ENCODE measurements at regions not wholly inside any gene's neighbourhood (a gene's known extent, or its start where the extent isn't known, plus 50 kb on each side); places are given as distances from the start of the nearest gene placed in this dataset.

DNA sequence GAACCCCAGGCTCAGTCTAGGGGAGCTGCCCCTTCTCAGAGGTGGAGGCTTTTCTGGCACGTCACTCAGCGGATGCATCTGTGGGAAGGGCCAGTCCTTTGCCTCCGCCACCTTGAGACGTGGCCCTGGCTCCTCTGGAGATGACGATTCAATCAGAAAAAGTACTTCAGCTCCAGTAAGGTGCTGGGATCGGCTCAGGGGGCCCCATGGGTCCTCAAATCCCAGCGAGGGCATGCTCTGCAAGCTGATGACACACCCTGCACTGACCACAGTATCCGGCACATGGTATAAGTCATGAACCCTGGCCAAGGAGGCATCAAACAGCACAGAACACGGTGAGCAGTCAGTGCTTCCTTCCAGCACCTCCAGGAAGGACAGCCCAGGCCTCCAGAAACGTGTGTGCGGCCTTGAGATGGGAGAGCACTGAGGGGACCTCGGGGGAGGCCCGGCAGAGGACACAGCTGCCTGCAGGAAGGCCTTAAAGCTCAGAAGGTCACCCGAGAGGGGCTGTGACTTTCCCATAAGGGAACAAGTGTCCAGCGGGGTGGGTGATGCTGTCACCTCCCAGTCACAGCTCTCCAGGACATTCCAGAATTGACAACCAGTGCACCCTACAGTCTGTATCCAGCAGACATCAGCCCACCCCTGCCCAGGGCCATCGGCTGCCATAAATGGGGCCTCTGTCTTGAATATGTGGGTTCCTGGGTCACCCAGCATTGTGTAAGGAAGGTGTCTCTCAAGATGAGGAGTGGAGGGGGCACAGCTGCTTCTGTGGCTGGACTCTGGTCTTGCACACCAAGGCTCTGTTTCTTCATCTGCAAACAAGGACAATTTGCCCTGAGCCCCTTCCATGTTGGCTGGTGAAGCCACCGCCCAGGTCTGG, 205.8 kb downstream of the NDUFA10 start:
- FAIRE-seq (no peak), ATAC-seq (no peak), DNase-seq (ENCODE audit: extremely low read depth in 1 of 4, low spot score in 3 of 4) (no peak)
- Histone ChIP-seq H3K9me3 (replicated peaks; ENCODE audit: control insufficient read depth, insufficient read depth, low read depth, low read length) (no peaks in the 10 kb centered on the region), H3K79me2 (ENCODE audit: control insufficient read depth, insufficient read depth, low read length) (no peaks in the 10 kb centered on the region), H4K20me1 (replicated peaks; ENCODE audit: control insufficient read depth, insufficient read depth, low read length) (no peaks in the 10 kb centered on the region), H2AFZ (ENCODE audit: low read depth, low read length) (no peak overlapping the region), H3K27me3 (ENCODE audit: control insufficient read depth in 2 of 2, insufficient read depth in 2 of 2, low read length in 2 of 2) (peaks cover 0 to 58% of the 10 kb centered on the region in 2 experiments; a peak in 3 of 5 replicates), H3K36me3 (ENCODE audit: control insufficient read depth, insufficient read depth, low read length) (no peaks in the 10 kb centered on the region), H3K4me3 (no peak overlapping the region), H3K9me1 (ENCODE audit: control insufficient read depth, insufficient read depth, low read length) (no peaks in the 10 kb centered on the region), H3K4me2 (ENCODE audit: insufficient read depth, low read length) (no peak overlapping the region), H3K27ac (ENCODE audit: extremely low read depth, low read depth, low read length) (no peak overlapping the region), H3K4me1 (replicated peaks in 1 of 2; ENCODE audit: control insufficient read depth in 2 of 2, insufficient read depth in 2 of 2, low read length in 2 of 2) (peaks cover 0 to 3% of the 10 kb centered on the region in 2 experiments; a peak in 3 of 5 replicates), H3K9ac (ENCODE audit: insufficient read depth in 1 of 2, low read depth in 2 of 2, low read length in 2 of 2) (no peak overlapping the region)
- intact Hi-C loops (cut with micrococcal nuclease): no loop called here
- ChIA-PET CTCF (ENCODE audit: low intra/inter-chr PET ratio) (no interaction called here), POLR2A (no interaction called here)
- 2% methylated on average over 17 of the region's 17 CpGs for WGBS (ENCODE audit: insufficient coverage, low coverage, missing lambda C conversion rate)
- BruUV-seq (replicated peaks): no TSS peak
- in situ Hi-C loops (cut with MboI): no loop called here
- TF ChIP-seq, protein P1, sequence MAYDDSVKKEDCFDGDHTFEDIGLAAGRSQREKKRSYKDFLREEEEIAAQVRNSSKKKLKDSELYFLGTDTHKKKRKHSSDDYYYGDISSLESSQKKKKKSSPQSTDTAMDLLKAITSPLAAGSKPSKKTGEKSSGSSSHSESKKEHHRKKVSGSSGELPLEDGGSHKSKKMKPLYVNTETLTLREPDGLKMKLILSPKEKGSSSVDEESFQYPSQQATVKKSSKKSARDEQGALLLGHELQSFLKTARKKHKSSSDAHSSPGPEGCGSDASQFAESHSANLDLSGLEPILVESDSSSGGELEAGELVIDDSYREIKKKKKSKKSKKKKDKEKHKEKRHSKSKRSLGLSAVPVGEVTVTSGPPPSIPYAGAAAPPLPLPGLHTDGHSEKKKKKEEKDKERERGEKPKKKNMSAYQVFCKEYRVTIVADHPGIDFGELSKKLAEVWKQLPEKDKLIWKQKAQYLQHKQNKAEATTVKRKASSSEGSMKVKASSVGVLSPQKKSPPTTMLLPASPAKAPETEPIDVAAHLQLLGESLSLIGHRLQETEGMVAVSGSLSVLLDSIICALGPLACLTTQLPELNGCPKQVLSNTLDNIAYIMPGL (CRISPR knock-in tag; IDR thresholded peaks at IDR 0.05): no peak
- TF ChIP-seq RBM39 (optimal IDR thresholded peaks at IDR 0.05; ENCODE audit: low read depth, low read length) (no peak), CEBPG (CRISPR knock-in tag; IDR thresholded peaks at IDR 0.05) (no peak), CEBPG (tag; conservative IDR thresholded peaks at IDR 0.05 in 1 of 2, IDR thresholded peaks at IDR 0.05 in 1 of 2) (no peak), MEIS2 (IDR thresholded peaks at IDR 0.05; ENCODE audit: partially characterized antibody) (no peak), JUND (IDR thresholded peaks at IDR 0.05; ENCODE audit: borderline replicate concordance, low read depth, low read length) (no peak), JUND (tag; IDR thresholded peaks at IDR 0.05; ENCODE audit: borderline replicate concordance, low read depth, low read length) (no peak), DIDO1 (tag; IDR thresholded peaks at IDR 0.05; ENCODE audit: low read depth) (no peak), SMARCA5 (IDR thresholded peaks at IDR 0.05) (no peak), WHSC1 (IDR thresholded peaks at IDR 0.05; ENCODE audit: low read length) (no peak), PTBP1 (IDR thresholded peaks at IDR 0.05; ENCODE audit: low read depth, low read length) (no peak), HDAC8 (tag; IDR thresholded peaks at IDR 0.05) (no peak), ZNF644 (tag; IDR thresholded peaks at IDR 0.05; ENCODE audit: low read depth) (no peak), ZEB2 (IDR thresholded peaks at IDR 0.05) (no peak)
- TF ChIP-seq, protein P2, sequence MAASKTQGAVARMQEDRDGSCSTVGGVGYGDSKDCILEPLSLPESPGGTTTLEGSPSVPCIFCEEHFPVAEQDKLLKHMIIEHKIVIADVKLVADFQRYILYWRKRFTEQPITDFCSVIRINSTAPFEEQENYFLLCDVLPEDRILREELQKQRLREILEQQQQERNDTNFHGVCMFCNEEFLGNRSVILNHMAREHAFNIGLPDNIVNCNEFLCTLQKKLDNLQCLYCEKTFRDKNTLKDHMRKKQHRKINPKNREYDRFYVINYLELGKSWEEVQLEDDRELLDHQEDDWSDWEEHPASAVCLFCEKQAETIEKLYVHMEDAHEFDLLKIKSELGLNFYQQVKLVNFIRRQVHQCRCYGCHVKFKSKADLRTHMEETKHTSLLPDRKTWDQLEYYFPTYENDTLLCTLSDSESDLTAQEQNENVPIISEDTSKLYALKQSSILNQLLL (CRISPR knock-in tag; IDR thresholded peaks at IDR 0.05; ENCODE audit: borderline replicate concordance): no peak
- TF ChIP-seq, protein P3, sequence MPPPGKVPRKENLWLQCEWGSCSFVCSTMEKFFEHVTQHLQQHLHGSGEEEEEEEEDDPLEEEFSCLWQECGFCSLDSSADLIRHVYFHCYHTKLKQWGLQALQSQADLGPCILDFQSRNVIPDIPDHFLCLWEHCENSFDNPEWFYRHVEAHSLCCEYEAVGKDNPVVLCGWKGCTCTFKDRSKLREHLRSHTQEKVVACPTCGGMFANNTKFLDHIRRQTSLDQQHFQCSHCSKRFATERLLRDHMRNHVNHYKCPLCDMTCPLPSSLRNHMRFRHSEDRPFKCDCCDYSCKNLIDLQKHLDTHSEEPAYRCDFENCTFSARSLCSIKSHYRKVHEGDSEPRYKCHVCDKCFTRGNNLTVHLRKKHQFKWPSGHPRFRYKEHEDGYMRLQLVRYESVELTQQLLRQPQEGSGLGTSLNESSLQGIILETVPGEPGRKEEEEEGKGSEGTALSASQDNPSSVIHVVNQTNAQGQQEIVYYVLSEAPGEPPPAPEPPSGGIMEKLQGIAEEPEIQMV (tag; conservative IDR thresholded peaks at IDR 0.05; ENCODE audit: low read depth): no peak
- TF ChIP-seq, protein P4, sequence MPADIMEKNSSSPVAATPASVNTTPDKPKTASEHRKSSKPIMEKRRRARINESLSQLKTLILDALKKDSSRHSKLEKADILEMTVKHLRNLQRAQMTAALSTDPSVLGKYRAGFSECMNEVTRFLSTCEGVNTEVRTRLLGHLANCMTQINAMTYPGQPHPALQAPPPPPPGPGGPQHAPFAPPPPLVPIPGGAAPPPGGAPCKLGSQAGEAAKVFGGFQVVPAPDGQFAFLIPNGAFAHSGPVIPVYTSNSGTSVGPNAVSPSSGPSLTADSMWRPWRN (IDR thresholded peaks at IDR 0.05; ENCODE audit: low read depth): no peak
- TF ChIP-seq, protein P5, sequence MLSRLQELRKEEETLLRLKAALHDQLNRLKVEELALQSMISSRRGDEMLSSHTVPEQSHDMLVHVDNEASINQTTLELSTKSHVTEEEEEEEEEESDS (CRISPR knock-in tag; IDR thresholded peaks at IDR 0.05): no peak
